ENCODE measurements at regions not wholly inside any gene's neighbourhood (a gene's known extent, or its start where the extent isn't known, plus 50 kb on each side); places are given as distances from the start of the nearest gene placed in this dataset.

DNA sequence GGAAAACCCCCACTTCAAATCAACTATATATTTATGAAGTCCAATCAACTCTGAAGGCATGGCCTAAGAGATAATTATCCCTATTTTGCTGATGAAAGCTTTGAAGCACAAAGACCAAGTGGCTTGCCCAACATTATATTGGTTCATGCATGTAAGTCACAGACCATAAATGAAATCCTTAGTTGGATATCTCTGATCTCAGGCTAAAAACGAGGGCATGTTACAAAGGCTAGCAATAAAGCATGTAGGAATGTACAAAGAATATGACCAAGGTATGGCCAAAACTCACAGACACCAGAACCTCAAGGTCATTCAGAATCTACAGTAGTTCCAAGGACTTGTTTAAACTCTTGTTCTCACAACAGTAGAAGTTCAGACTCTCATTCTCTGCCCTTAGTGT is 100.2 kb upstream of the SESN3 start:
- Histone ChIP-seq H3K36me3 (ENCODE audit: insufficient read depth in 1 of 2, low read depth in 1 of 2) (no peaks in the 10 kb centered on the region), H3K4me1 (no peaks in the 10 kb centered on the region), H3K9me3 (no peaks in the 10 kb centered on the region), H3K4me3 (no peak overlapping the region), H3K27me3 (ENCODE audit: insufficient read depth in 3 of 3, low read length in 2 of 3) (no peaks in the 10 kb centered on the region), H3K27ac (no peak overlapping the region)
- intact Hi-C loops (cut with DNase I) = loop anchor here in 1 of 2 donors (10.0 kb wide), 1 partner anchor 176 kb away; no protein-coding TSS in a partner anchor
- 61 to 74% (median 63%) methylated on average over 1 of the region's 1 CpG for WGBS, 3 donors
- DNase-seq (no peak), ATAC-seq (no peak)
- TF ChIP-seq, protein P1, sequence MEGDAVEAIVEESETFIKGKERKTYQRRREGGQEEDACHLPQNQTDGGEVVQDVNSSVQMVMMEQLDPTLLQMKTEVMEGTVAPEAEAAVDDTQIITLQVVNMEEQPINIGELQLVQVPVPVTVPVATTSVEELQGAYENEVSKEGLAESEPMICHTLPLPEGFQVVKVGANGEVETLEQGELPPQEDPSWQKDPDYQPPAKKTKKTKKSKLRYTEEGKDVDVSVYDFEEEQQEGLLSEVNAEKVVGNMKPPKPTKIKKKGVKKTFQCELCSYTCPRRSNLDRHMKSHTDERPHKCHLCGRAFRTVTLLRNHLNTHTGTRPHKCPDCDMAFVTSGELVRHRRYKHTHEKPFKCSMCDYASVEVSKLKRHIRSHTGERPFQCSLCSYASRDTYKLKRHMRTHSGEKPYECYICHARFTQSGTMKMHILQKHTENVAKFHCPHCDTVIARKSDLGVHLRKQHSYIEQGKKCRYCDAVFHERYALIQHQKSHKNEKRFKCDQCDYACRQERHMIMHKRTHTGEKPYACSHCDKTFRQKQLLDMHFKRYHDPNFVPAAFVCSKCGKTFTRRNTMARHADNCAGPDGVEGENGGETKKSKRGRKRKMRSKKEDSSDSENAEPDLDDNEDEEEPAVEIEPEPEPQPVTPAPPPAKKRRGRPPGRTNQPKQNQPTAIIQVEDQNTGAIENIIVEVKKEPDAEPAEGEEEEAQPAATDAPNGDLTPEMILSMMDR (IDR thresholded peaks at IDR 0.05) = no peak

GRCh38 chr11:95330302-95330701 is 99.3 kb upstream of the SESN3 start:
- DNase-seq = no peak
- no peak overlapping the region for H3K27ac ChIP-seq
- no peaks in the 10 kb centered on the region for H3K27me3 ChIP-seq (ENCODE audit: insufficient read depth in 3 of 3, low read length in 2 of 3)
- H3K4me3 ChIP-seq = no peak overlapping the region
- no peaks in the 10 kb centered on the region for H3K9me3 ChIP-seq
- ATAC-seq = no peak
- no peaks in the 10 kb centered on the region for H3K36me3 ChIP-seq (ENCODE audit: insufficient read depth in 1 of 2, low read depth in 1 of 2)
- TF ChIP-seq, protein P1 (IDR thresholded peaks at IDR 0.05) = no peak
- H3K4me1 ChIP-seq = no peaks in the 10 kb centered on the region
- WGBS, 3 donors = 19 to 50% (median 35%) methylated on average over 1 of the region's 1 CpG
- intact Hi-C loops (cut with DNase I) = loop anchor here in 1 of 2 donors (10.0 kb wide), 1 partner anchor 176 kb away; no protein-coding TSS in a partner anchor

- 29 to 48% (median 34%) methylated on average over 2 of the region's 2 CpGs for WGBS, 3 donors
Observed at GRCh38 chr11:95327273-95327948, 96.4 kb upstream of the SESN3 start.

DNA sequence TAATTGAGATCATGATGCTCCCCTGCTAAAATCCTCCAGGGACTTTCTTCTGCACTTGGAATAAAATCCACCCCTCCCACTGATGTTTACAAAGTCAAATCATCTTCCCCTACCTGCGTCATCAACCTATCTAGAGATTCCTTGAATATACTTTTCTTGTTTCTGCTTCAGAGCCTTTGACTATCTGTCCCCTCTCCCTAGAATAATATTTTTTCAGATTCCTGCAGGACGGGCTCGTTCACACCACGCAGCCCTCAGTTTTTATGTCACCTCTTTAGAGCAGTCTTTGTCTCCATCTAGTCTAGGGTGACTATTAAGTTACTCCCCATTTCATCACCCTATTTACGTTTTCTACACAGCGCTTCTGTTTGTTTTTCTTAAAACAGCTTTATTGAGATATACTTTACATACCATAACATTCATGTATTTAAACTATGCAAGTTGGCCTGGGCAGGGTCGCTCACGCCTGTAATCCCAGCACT is 94.8 kb upstream of the SESN3 start:
- ATAC-seq = no peak
- Histone ChIP-seq H3K27me3 (ENCODE audit: insufficient read depth in 3 of 3, low read length in 2 of 3) (no peaks in the 10 kb centered on the region), H3K4me3 (no peak overlapping the region), H3K9me3 (no peaks in the 10 kb centered on the region), H3K36me3 (ENCODE audit: insufficient read depth in 1 of 2, low read depth in 1 of 2) (no peaks in the 10 kb centered on the region), H3K4me1 (no peaks in the 10 kb centered on the region), H3K27ac (no peak overlapping the region)
- no peak for DNase-seq
- 87 to 89% (median 89%) methylated on average over 8 of the region's 8 CpGs for WGBS, 3 donors
- intact Hi-C loops (cut with DNase I) = no loop called here
- TF ChIP-seq, protein P1 (IDR thresholded peaks at IDR 0.05) = no peak

More at GRCh38 chr11:95327273-95327948, 96.4 kb upstream of the SESN3 start:
- no peaks in the 10 kb centered on the region for H3K9me3 ChIP-seq
- DNase-seq (no peak), ATAC-seq (no peak)
- no peak overlapping the region for H3K4me3 ChIP-seq
- no peaks in the 10 kb centered on the region for H3K27me3 ChIP-seq (ENCODE audit: insufficient read depth in 3 of 3, low read length in 2 of 3)
- TF ChIP-seq, protein P1 (IDR thresholded peaks at IDR 0.05) = no peak
- intact Hi-C loops (cut with DNase I) = no loop called here
- no peak overlapping the region for H3K27ac ChIP-seq
- no peaks in the 10 kb centered on the region for H3K4me1 ChIP-seq
- H3K36me3 ChIP-seq (ENCODE audit: insufficient read depth in 1 of 2, low read depth in 1 of 2) = no peaks in the 10 kb centered on the region

DNA sequence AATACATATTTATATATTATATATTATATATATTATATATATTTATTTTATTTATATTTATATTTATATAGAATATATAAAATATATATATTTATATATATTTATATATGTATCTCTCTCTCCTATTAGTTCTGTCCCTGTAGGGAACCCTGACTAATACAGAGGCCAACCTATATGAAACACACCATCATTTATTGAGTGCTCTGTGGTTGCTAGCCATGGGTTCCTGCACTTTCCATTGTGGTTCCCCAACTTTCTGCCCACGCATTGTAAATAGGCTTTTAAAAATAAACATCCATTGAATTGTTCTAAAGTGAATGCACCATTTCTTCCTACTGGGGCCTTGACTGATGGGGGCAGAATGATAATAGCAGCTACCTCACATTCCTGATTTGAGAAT is 93.8 kb upstream of the SESN3 start:
- intact Hi-C loops (cut with DNase I) = no loop called here
- 95% methylated on average over 1 of the region's 1 CpG for WGBS, 3 donors
- no peaks in the 10 kb centered on the region for H3K9me3 ChIP-seq
- no peak overlapping the region for H3K4me3 ChIP-seq
- ATAC-seq (no peak), DNase-seq (no peak)
- H3K36me3 ChIP-seq (ENCODE audit: insufficient read depth in 1 of 2, low read depth in 1 of 2) = no peaks in the 10 kb centered on the region
- no peaks in the 10 kb centered on the region for H3K27me3 ChIP-seq (ENCODE audit: insufficient read depth in 3 of 3, low read length in 2 of 3)
- no peak overlapping the region for H3K27ac ChIP-seq
- H3K4me1 ChIP-seq = no peaks in the 10 kb centered on the region
- TF ChIP-seq, protein P1 (IDR thresholded peaks at IDR 0.05) = no peak
